ENCODE measurements at regions not wholly inside any gene's neighbourhood (a gene's known extent, or its start where the extent isn't known, plus 50 kb on each side); places are given as distances from the start of the nearest gene placed in this dataset.

- TF ChIP-seq POLR2A (IDR thresholded peaks at IDR 0.05) (no peak), CTCF (IDR thresholded peaks at IDR 0.05) (no peak), EP300 (IDR thresholded peaks at IDR 0.05) (no peak)
Measured at GRCh38 chr1:157306896-157307295, 168.7 kb upstream of the ETV3 start.
